ENCODE measurements at regions not wholly inside any gene's neighbourhood (a gene's known extent, or its start where the extent isn't known, plus 50 kb on each side); places are given as distances from the start of the nearest gene placed in this dataset.

DNA sequence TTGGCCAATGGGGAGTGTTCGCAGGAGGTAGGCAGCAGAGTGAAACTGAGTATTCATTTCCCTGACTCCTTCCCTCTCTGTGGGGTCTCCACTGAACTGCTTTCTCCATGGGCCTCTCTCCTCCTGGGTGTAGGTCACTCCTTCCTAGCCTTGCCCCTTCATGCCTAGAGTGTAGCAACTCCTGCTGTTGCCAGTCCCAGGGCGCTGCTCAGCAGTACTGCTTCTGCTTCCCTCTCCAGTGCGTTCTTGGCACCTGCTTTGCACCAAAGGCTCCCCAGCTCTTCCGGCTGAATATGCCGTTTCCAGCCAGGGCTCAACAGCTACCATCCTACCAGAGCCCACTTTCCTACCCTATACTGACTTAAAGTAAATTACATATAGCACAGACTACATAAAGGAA lies 92.2 kb downstream of the MAF start:
- ATAC-seq: no peak
- TF ChIP-seq, protein P1, sequence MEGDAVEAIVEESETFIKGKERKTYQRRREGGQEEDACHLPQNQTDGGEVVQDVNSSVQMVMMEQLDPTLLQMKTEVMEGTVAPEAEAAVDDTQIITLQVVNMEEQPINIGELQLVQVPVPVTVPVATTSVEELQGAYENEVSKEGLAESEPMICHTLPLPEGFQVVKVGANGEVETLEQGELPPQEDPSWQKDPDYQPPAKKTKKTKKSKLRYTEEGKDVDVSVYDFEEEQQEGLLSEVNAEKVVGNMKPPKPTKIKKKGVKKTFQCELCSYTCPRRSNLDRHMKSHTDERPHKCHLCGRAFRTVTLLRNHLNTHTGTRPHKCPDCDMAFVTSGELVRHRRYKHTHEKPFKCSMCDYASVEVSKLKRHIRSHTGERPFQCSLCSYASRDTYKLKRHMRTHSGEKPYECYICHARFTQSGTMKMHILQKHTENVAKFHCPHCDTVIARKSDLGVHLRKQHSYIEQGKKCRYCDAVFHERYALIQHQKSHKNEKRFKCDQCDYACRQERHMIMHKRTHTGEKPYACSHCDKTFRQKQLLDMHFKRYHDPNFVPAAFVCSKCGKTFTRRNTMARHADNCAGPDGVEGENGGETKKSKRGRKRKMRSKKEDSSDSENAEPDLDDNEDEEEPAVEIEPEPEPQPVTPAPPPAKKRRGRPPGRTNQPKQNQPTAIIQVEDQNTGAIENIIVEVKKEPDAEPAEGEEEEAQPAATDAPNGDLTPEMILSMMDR (IDR thresholded peaks at IDR 0.05): no peak
- intact Hi-C loops (cut with DNase I): no loop called here
- Histone ChIP-seq H3K27ac (no peak overlapping the region), H3K4me3 (no peak overlapping the region), H3K27me3 (ENCODE audit: low read depth) (no peaks in the 10 kb centered on the region), H3K9me3 (no peaks in the 10 kb centered on the region), H3K4me1 (peaks cover 7% of the 10 kb centered on the region), H3K36me3 (no peaks in the 10 kb centered on the region)
- DNase-seq: no peak

DNA sequence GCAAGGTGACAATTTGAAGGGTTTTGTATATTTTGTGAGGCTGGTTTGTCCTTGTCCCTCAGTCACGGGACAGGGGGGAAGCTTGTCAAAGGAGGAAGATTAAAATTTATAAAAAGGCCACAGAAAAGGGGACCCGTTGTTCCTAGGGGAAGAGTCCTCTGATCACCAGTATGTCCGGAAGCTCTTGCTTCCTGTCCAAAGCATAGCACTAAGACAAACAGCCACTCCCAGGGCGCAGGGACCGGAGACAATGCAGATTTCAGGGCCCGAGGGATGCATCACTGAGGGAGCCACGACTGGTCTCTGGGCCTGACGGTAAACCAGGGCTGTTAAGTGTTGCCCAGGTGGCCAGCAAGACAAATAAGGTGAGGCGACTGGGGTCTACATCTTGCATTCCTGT lies 95.2 kb downstream of the MAF start:
- DNase-seq: no peak

DNA sequence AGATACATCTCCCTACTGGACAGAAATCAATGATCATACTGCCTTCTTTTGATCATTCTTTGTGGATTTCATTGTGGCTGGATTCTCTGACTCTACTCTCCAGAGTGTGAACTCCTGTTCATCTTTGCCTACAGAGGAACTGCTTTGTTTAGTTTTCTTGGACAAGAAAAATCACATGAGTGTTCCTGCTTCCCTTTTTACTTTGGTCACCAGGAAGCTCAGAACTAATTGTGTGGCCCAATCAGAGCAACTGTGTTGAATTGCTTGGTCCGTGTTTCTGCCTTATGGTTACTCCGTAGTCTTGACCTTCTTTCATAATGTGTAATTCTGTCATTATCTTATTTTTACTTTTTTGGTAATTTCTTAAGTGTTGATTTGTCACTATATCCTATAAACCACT lies 97.0 kb downstream of the MAF start:
- ATAC-seq: no peak
- TF ChIP-seq, protein P1 (IDR thresholded peaks at IDR 0.05): no peak
- intact Hi-C loops (cut with DNase I): no loop called here

More for the DNA sequence above, 95.2 kb downstream of the MAF start:
- no peak overlapping the region for H3K4me3 ChIP-seq
- H3K9me3 ChIP-seq: no peaks in the 10 kb centered on the region
- no peaks in the 10 kb centered on the region for H3K36me3 ChIP-seq
- TF ChIP-seq, protein P1 (IDR thresholded peaks at IDR 0.05): no peak
- no peak overlapping the region for H3K27ac ChIP-seq
- intact Hi-C loops (cut with DNase I): no loop called here
- no peaks in the 10 kb centered on the region for H3K27me3 ChIP-seq (ENCODE audit: low read depth)
- peaks cover 7% of the 10 kb centered on the region for H3K4me1 ChIP-seq
- ATAC-seq: no peak

DNA sequence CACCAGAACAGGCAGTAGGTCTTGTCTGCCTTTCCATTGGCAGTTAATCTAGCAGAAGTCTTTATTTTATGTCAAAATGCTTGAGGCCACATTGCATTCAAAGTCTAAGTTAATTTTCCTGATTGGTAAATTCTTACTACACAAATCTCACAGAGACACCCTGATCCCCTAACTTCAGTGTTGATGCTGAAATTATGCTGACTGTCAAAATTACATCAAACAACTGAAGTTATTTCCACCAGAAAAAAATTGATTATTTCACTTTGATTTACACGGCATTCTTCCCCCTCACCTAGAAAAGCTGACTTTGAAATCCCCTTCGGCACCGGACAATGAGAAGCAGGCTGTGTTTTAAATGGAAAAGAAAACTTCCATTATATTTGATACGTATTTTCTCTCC lies 99.1 kb downstream of the MAF start:
- Histone ChIP-seq H3K36me3 (no peaks in the 10 kb centered on the region), H3K9me3 (no peaks in the 10 kb centered on the region), H3K4me1 (peaks cover 7% of the 10 kb centered on the region), H3K4me3 (no peak overlapping the region), H3K27ac (no peak overlapping the region), H3K27me3 (ENCODE audit: low read depth) (no peaks in the 10 kb centered on the region)
- TF ChIP-seq, protein P1 (IDR thresholded peaks at IDR 0.05): no peak
- ATAC-seq (no peak), DNase-seq (no peak)
- intact Hi-C loops (cut with DNase I): no loop called here

More for the DNA sequence above, 97.0 kb downstream of the MAF start:
- Histone ChIP-seq H3K27me3 (ENCODE audit: low read depth) (no peaks in the 10 kb centered on the region), H3K27ac (no peak overlapping the region), H3K9me3 (no peaks in the 10 kb centered on the region), H3K4me1 (peaks cover 7% of the 10 kb centered on the region), H3K4me3 (no peak overlapping the region), H3K36me3 (no peaks in the 10 kb centered on the region)
- DNase-seq: no peak

DNA sequence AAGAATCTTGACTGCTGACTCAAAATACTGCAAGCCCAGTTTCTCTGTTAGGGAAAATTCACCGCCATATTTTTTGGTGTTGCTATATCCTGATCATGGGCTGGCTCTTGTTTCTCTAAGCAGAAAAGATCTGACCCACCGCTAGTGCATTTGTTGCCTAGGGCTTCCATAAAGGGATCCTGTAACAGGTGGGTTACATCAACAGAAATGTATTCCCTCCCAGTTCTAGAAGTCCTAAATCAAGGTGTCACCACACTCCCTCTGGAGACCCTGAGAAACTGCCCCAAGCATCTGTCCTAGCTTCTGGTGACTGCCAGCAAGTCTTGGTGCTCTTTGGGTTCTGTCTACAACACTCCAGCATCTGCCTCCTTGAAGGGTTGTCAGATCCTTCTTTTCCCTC lies 99.7 kb downstream of the MAF start:
- ATAC-seq (no peak), DNase-seq (no peak)
- TF ChIP-seq, protein P1 (IDR thresholded peaks at IDR 0.05): no peak
- Histone ChIP-seq H3K4me1 (peaks cover 4% of the 10 kb centered on the region), H3K9me3 (no peaks in the 10 kb centered on the region), H3K27ac (no peak overlapping the region), H3K27me3 (ENCODE audit: low read depth) (no peaks in the 10 kb centered on the region), H3K36me3 (no peaks in the 10 kb centered on the region), H3K4me3 (no peak overlapping the region)
- intact Hi-C loops (cut with DNase I): no loop called here

DNA sequence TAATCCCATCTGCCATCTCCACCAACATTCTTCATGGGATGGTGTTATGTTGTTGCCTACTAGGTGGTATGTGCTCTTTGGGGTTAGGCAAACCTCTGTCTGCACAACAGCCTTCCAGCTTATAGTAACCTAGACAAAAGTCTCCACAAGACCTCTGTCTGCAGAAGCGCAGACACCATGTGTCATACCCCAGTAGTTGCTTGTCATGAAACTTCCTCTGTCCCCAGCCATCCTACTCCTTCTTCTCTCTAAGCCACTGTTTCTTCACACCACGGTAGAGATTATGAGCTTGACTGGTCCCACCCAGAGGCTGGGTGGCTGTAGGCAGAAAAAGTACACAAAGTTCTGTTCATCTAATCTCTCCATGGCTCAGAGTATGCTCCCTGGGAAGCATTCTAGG lies 100.3 kb downstream of the MAF start:
- Histone ChIP-seq H3K9me3 (no peaks in the 10 kb centered on the region), H3K36me3 (no peaks in the 10 kb centered on the region), H3K4me1 (no peaks in the 10 kb centered on the region), H3K27ac (no peak overlapping the region), H3K4me3 (no peak overlapping the region), H3K27me3 (ENCODE audit: low read depth) (no peaks in the 10 kb centered on the region)
- TF ChIP-seq, protein P1 (IDR thresholded peaks at IDR 0.05): no peak
- no peak for DNase-seq
- intact Hi-C loops (cut with DNase I): no loop called here
- ATAC-seq: peak in 1 of 2 donors; percentile 59
